GM23248 (cell line): ENCODE measurements at regions not wholly inside any gene's neighbourhood (a gene's known extent, or its start where the extent isn't known, plus 50 kb on each side); places are given as distances from the start of the nearest gene placed in this dataset.
"Not testable (repeated sequence)": the region's sequence is repeated elsewhere in the genome, so short reads cannot be mapped to it uniquely, and the experiment has no call there.

Experiments
- DNase-seq: peaks from one replicate; pipeline ENCODE4 v3.0.0-alpha.2; 2015
- H2AFZ ChIP-seq: fragments of 200-600 bp; sonication (generic); 2 replicates; pipeline ENCODE4 v1.6.1; 2016; ENCODE audit warnings: antibody characterized with exemption
- H3F3A ChIP-seq: fragments of 200-600 bp; sonication (generic); 2 replicates; pipeline ENCODE4 v1.6.1; 2016; ENCODE audit warnings: mild to moderate bottlenecking, antibody characterized with exemption, mixed run types; ENCODE audit not compliant: insufficient read depth
- H3K27ac ChIP-seq: fragments of 200-600 bp; sonication (generic); 2 replicates; pipeline ENCODE4 v1.5.1; 2016; ENCODE audit warnings: mild to moderate bottlenecking
- H3K27me3 ChIP-seq: fragments of 200-600 bp; sonication (generic); replicated peaks from 2 replicates; pipeline ENCODE4 v1.6.1; 2016; ENCODE audit warnings: mild to moderate bottlenecking; ENCODE audit not compliant: insufficient read depth
- H3K36me3 ChIP-seq: fragments of 200-600 bp; sonication (generic); 2 replicates; pipeline ENCODE4 v1.6.1; 2016; ENCODE audit warnings: low read depth, mild to moderate bottlenecking
- H3K4me1 ChIP-seq: fragments of 200-600 bp; sonication (generic); 2 replicates; pipeline ENCODE4 v1.6.1; 2016; ENCODE audit warnings: mild to moderate bottlenecking; ENCODE audit not compliant: insufficient read depth
- H3K4me2 ChIP-seq: fragments of 200-600 bp; sonication (generic); one replicate; pipeline ENCODE4 v1.6.1; 2016; ENCODE audit warnings: mild to moderate bottlenecking; ENCODE audit not compliant: unreplicated experiment
- H3K4me3 ChIP-seq: fragments of 200-600 bp; sonication (generic); 2 replicates; pipeline ENCODE4 v1.5.1; 2016; ENCODE audit warnings: mild to moderate bottlenecking
- H3K79me2 ChIP-seq: fragments of 200-600 bp; sonication (generic); 2 replicates; pipeline ENCODE4 v1.6.1; 2016; ENCODE audit warnings: mild to moderate bottlenecking; ENCODE audit not compliant: insufficient read depth
- H3K9ac ChIP-seq: fragments of 200-600 bp; sonication (generic); 2 replicates; pipeline ENCODE4 v1.6.1; 2016; ENCODE audit warnings: mild to moderate bottlenecking
- H3K9me2 ChIP-seq: fragments of 200-600 bp; sonication (generic); 2 replicates; pipeline ENCODE4 v1.6.1; 2016; ENCODE audit warnings: mixed run types, mild to moderate bottlenecking, moderate library complexity; ENCODE audit not compliant: insufficient read depth
- H3K9me3 ChIP-seq: fragments of 200-600 bp; sonication (generic); one replicate; pipeline ENCODE4 v1.6.1; 2017; ENCODE audit warnings: low read depth
- H4K20me1 ChIP-seq: fragments of 200-600 bp; sonication (generic); 2 replicates; pipeline ENCODE4 v1.6.0; 2016; ENCODE audit not compliant: insufficient read depth
- EZH2 ChIP-seq: fragments of 200-600 bp; sonication (generic); IDR thresholded peaks from 2 replicates; pipeline ENCODE4 v1.6.1; 2018; ENCODE audit warnings: antibody characterized with exemption, mild to moderate bottlenecking; ENCODE audit not compliant: insufficient read depth, poor library complexity, severe bottlenecking
- EZH2phosphoT487 ChIP-seq: fragments of 200-600 bp; sonication (generic); IDR thresholded peaks from 2 replicates; pipeline ENCODE4 v1.6.1; 2018; ENCODE audit warnings: antibody characterized with exemption, moderate library complexity, mild to moderate bottlenecking, low read depth; ENCODE audit not compliant: insufficient read depth
- WGBS, 2 experiments: methylation state at CpG; one replicate each; pipeline ENCODE4 v1.1.6; 2015 to 2017; ENCODE audit warnings: low lambda C conversion rate in 2 of 2, low coverage in 1 of 2; ENCODE audit errors: missing lambda C conversion rate in 2 of 2; 5-methylcytosine and 5-hydroxymethylcytosine counted together
- in situ Hi-C: fragments of 300-500 bp; cut with MboI; formaldehyde crosslinking; loops from 2 replicates; pipeline ENCODE4 v1.15.0; 2020

GRCh38 chr3:161672478-161672877 lies 175.9 kb downstream of the OTOL1 start:
- Histone ChIP-seq H3K4me1 (no peaks in the 10 kb centered on the region), H3K9me2 (no peaks in the 10 kb centered on the region), H4K20me1 (no peaks in the 10 kb centered on the region), H3K9ac (no peak overlapping the region), H3K4me3 (no peak overlapping the region), H3K9me3 (peaks cover 3% of the 10 kb centered on the region), H3F3A (no peaks in the 10 kb centered on the region), H3K27ac (no peak overlapping the region), H2AFZ (no peak overlapping the region), H3K79me2 (no peaks in the 10 kb centered on the region), H3K36me3 (no peaks in the 10 kb centered on the region), H3K27me3 (no peaks in the 10 kb centered on the region), H3K4me2 (no peak overlapping the region)
- TF ChIP-seq EZH2phosphoT487 = no peak
- TF ChIP-seq EZH2 = no peak
- no peak for DNase-seq
- in situ Hi-C loops = no loop called here
- 12 to 13% methylated on average over 4 of the region's 4 CpGs for WGBS, 2 experiments

GRCh38 chr3:161673866-161674265 lies 177.3 kb downstream of the OTOL1 start:
- no peaks in the 10 kb centered on the region for H3K36me3 ChIP-seq
- no peak overlapping the region for H3K27ac ChIP-seq
- H2AFZ ChIP-seq = no peak overlapping the region
- no peak overlapping the region for H3K4me2 ChIP-seq
- no peaks in the 10 kb centered on the region for H4K20me1 ChIP-seq
- H3F3A ChIP-seq = no peaks in the 10 kb centered on the region
- H3K9me3 ChIP-seq = peaks cover 3% of the 10 kb centered on the region
- H3K4me1 ChIP-seq = no peaks in the 10 kb centered on the region
- H3K9ac ChIP-seq = no peak overlapping the region
- no peak overlapping the region for H3K4me3 ChIP-seq
- H3K79me2 ChIP-seq = no peaks in the 10 kb centered on the region
- no peak for DNase-seq
- TF ChIP-seq EZH2 (no peak), EZH2phosphoT487 (no peak)
- H3K27me3 ChIP-seq = no peaks in the 10 kb centered on the region
- H3K9me2 ChIP-seq = no peaks in the 10 kb centered on the region
- in situ Hi-C loops = no loop called here
- WGBS, 2 experiments = 27 to 36% methylated on average over 1 of the region's 1 CpG

- Histone ChIP-seq H3K9me3 (peaks cover 3% of the 10 kb centered on the region), H3K4me3 (no peak overlapping the region), H3K27ac (no peak overlapping the region), H3K36me3 (no peaks in the 10 kb centered on the region), H3K27me3 (no peaks in the 10 kb centered on the region), H3K79me2 (no peaks in the 10 kb centered on the region), H3F3A (no peaks in the 10 kb centered on the region), H3K4me1 (no peaks in the 10 kb centered on the region), H2AFZ (no peak overlapping the region), H3K4me2 (no peak overlapping the region), H3K9ac (no peak overlapping the region), H4K20me1 (no peaks in the 10 kb centered on the region), H3K9me2 (no peaks in the 10 kb centered on the region)
- no peak for DNase-seq
- no peak for TF ChIP-seq EZH2phosphoT487
- no peak for TF ChIP-seq EZH2
- in situ Hi-C loops = no loop called here
Measured at GRCh38 chr3:161674402-161674801, 177.8 kb downstream of the OTOL1 start.

- H3K4me3 ChIP-seq, H3K27ac ChIP-seq, H3K9ac ChIP-seq, H3K4me2 ChIP-seq, H3K27me3 ChIP-seq, DNase-seq, in situ Hi-C loops, H3K36me3 ChIP-seq, H3K9me3 ChIP-seq, H4K20me1 ChIP-seq, H3K79me2 ChIP-seq, H3F3A ChIP-seq, H2AFZ ChIP-seq, H3K9me2 ChIP-seq, H3K4me1 ChIP-seq: not testable (repeated sequence)
- whole genome bisulfite sequencing, 2 experiments = 55 to 56% methylated on average over 6 of the region's 6 CpGs
Measured at GRCh38 chr3:161681831-161682230, 185.2 kb downstream of the OTOL1 start.

GRCh38 chr3:161682715-161683114 lies 186.1 kb downstream of the OTOL1 start:
- H3K4me1 ChIP-seq = no peaks in the 10 kb centered on the region
- no peak overlapping the region for H3K4me3 ChIP-seq
- H3K9ac ChIP-seq = no peak overlapping the region
- H3K9me2 ChIP-seq = no peaks in the 10 kb centered on the region
- in situ Hi-C loops = no loop called here
- no peaks in the 10 kb centered on the region for H3K36me3 ChIP-seq
- H3F3A ChIP-seq = no peaks in the 10 kb centered on the region
- H3K27me3 ChIP-seq = no peaks in the 10 kb centered on the region
- 35 to 37% methylated on average over 2 of the region's 2 CpGs for WGBS, 2 experiments
- no peak overlapping the region for H3K27ac ChIP-seq
- H3K4me2 ChIP-seq = no peak overlapping the region
- no peaks in the 10 kb centered on the region for H3K9me3 ChIP-seq
- DNase-seq = no peak
- no peaks in the 10 kb centered on the region for H3K79me2 ChIP-seq
- no peak for TF ChIP-seq EZH2
- no peak for TF ChIP-seq EZH2phosphoT487
- H4K20me1 ChIP-seq = no peaks in the 10 kb centered on the region
- H2AFZ ChIP-seq = no peak overlapping the region
